Mesenchymal stem cell (in vitro differentiated cells and primary cell): ENCODE measurements at regions not wholly inside any gene's neighbourhood (a gene's known extent, or its start where the extent isn't known, plus 50 kb on each side); places are given as distances from the start of the nearest gene placed in this dataset.

ENCODE experiments used
- DNase-seq: peaks from one replicate; pipeline ENCODE4 v3.0.0-alpha.2; 2013
- H2AFZ ChIP-seq: one replicate; pipeline ENCODE4 v1.6.1; 2013; ENCODE audit warnings: low read depth, mild to moderate bottlenecking, control low read depth, inconsistent platforms, low read length, moderate library complexity
- H2AK5ac ChIP-seq: 2 replicates; pipeline ENCODE4 v1.6.1; 2013; ENCODE audit warnings: low read length, moderate library complexity, mild to moderate bottlenecking, inconsistent platforms; ENCODE audit not compliant: severe bottlenecking
- H2BK120ac ChIP-seq: one replicate; pipeline ENCODE4 v1.6.1; 2013; ENCODE audit warnings: low read depth, mild to moderate bottlenecking, inconsistent platforms, low read length, moderate library complexity
- H2BK12ac ChIP-seq, 2 experiments: one replicate each; pipeline ENCODE4 v1.6.1; 2013; ENCODE audit warnings: inconsistent platforms in 2 of 2, low read length in 2 of 2, mild to moderate bottlenecking in 2 of 2, moderate library complexity in 2 of 2, control low read depth in 1 of 2
- H2BK15ac ChIP-seq: one replicate; pipeline ENCODE4 v1.6.1; 2013; ENCODE audit warnings: mild to moderate bottlenecking, low read depth, inconsistent platforms; ENCODE audit not compliant: poor library complexity, severe bottlenecking
- H2BK5ac ChIP-seq: 2 replicates; pipeline ENCODE4 v1.6.1; 2013; ENCODE audit warnings: low read depth, mild to moderate bottlenecking, low read length, control low read depth, inconsistent platforms; ENCODE audit not compliant: poor library complexity, severe bottlenecking
- H3K14ac ChIP-seq, 2 experiments: one replicate each; pipeline ENCODE4 v1.6.1; 2013; ENCODE audit warnings: inconsistent platforms in 2 of 2, low read length in 2 of 2, control low read depth in 1 of 2, mild to moderate bottlenecking in 1 of 2, moderate library complexity in 1 of 2
- H3K18ac ChIP-seq, 2 experiments: one replicate each; pipeline ENCODE4 v1.6.1; 2013; ENCODE audit warnings: inconsistent platforms in 2 of 2, low read length in 2 of 2, control low read depth in 1 of 2, low read depth in 1 of 2, mild to moderate bottlenecking in 1 of 2
- H3K23ac ChIP-seq, 2 experiments: one replicate each; pipeline ENCODE4 v1.6.1; 2013; ENCODE audit warnings: inconsistent platforms in 2 of 2, low read length in 2 of 2, mild to moderate bottlenecking in 2 of 2, moderate library complexity in 2 of 2, control low read depth in 1 of 2
- H3K27ac ChIP-seq: 2 replicates; pipeline ENCODE4 v1.5.1; 2013; ENCODE audit warnings: mild to moderate bottlenecking, moderate library complexity, low read length, control low read depth, inconsistent platforms; ENCODE audit not compliant: poor library complexity, severe bottlenecking
- H3K27me3 ChIP-seq, 2 experiments: 2 replicates each; pipeline versions ENCODE4 v1.6.1 to v1.7.0; 2013; ENCODE audit warnings: low read length in 2 of 2, mild to moderate bottlenecking in 2 of 2, moderate library complexity in 2 of 2, control low read depth in 1 of 2, inconsistent platforms in 1 of 2; ENCODE audit not compliant: control insufficient read depth in 1 of 2, insufficient read depth in 1 of 2
- H3K36me3 ChIP-seq, 2 experiments: 2 replicates each; pipeline versions ENCODE4 v1.6.1 to v1.7.0; 2013; ENCODE audit warnings: low read length in 2 of 2, control low read depth in 1 of 2, inconsistent platforms in 1 of 2, low read depth in 1 of 2, mild to moderate bottlenecking in 1 of 2; ENCODE audit not compliant: insufficient read depth in 2 of 2, control insufficient read depth in 1 of 2
- H3K4ac ChIP-seq, 2 experiments: one replicate each; pipeline ENCODE4 v1.6.1; 2013; ENCODE audit warnings: inconsistent platforms in 2 of 2, low read length in 2 of 2, mild to moderate bottlenecking in 2 of 2, moderate library complexity in 2 of 2, control low read depth in 1 of 2, low read depth in 1 of 2
- H3K4me1 ChIP-seq: 2 replicates; pipeline ENCODE4 v1.6.1; 2013; ENCODE audit warnings: low read depth, low read length, control low read depth; ENCODE audit not compliant: control insufficient read depth, insufficient read depth
- H3K4me2 ChIP-seq: 2 replicates; pipeline ENCODE4 v1.6.1; 2013; ENCODE audit warnings: low read length, mild to moderate bottlenecking, inconsistent platforms; ENCODE audit not compliant: poor library complexity, severe bottlenecking
- H3K4me3 ChIP-seq, 2 experiments: 2 replicates each; pipeline versions ENCODE4 v1.5.1 to v1.7.0; 2013; ENCODE audit warnings: low read length in 2 of 2, mild to moderate bottlenecking in 2 of 2, control low read depth in 1 of 2, low read depth in 1 of 2; ENCODE audit not compliant: insufficient read depth in 1 of 2
- H3K79me1 ChIP-seq: replicated peaks from 2 replicates; pipeline ENCODE4 v1.6.1; 2013; ENCODE audit warnings: mild to moderate bottlenecking, control low read depth, low read length, inconsistent platforms; ENCODE audit not compliant: poor library complexity, severe bottlenecking
- H3K9ac ChIP-seq: 2 replicates; pipeline ENCODE4 v1.7.0; 2013; ENCODE audit warnings: mild to moderate bottlenecking, low read length, moderate library complexity
- H3K9me3 ChIP-seq: 2 replicates; pipeline ENCODE4 v1.7.0; 2013; ENCODE audit warnings: mild to moderate bottlenecking, low read length; ENCODE audit not compliant: control insufficient read depth
- H4K8ac ChIP-seq: one replicate; pipeline ENCODE4 v1.6.1; 2013; ENCODE audit warnings: inconsistent platforms, mild to moderate bottlenecking, low read length, moderate library complexity
- H4K91ac ChIP-seq: one replicate; pipeline ENCODE4 v1.6.1; 2013; ENCODE audit warnings: mild to moderate bottlenecking, low read length, inconsistent platforms
- WGBS: methylation state at CpG from one replicate; pipeline ENCODE4 v1.1.7; 2013; ENCODE audit warnings: mixed read lengths; 5-methylcytosine and 5-hydroxymethylcytosine counted together

DNA sequence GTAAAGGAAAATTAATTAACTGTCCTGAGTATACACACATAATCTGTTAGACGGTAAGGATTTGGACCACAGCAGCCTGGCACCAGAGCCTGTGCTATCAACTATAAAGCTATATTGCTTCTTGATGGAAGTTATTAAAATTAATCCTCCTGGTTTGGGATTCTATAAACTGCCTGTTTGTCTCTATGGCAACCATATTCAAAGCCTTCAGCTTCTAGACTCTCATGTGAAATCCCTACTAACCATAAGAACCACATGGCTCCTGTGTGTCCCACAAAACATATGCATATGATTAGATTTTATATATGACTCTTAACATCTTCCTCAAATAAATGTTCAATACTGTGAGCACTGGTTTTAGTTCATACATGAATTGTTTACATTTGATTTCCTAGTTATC lies 380.8 kb downstream of the ANKRD50 start:
- H2BK120ac ChIP-seq: no peak overlapping the region
- H3K36me3 ChIP-seq: no peaks in the 10 kb centered on the region
- H3K27me3 ChIP-seq: no peaks in the 10 kb centered on the region
- H2BK15ac ChIP-seq: no peak overlapping the region
- H2AFZ ChIP-seq: no peak overlapping the region
- H2BK12ac ChIP-seq: no peak overlapping the region
- no peak overlapping the region for H2BK5ac ChIP-seq
- no peak overlapping the region for H3K4me3 ChIP-seq
- no peaks in the 10 kb centered on the region for H3K79me1 ChIP-seq
- DNase-seq: no peak
- H3K4me2 ChIP-seq: no peak overlapping the region
- no peak overlapping the region for H2AK5ac ChIP-seq
- no peak overlapping the region for H3K18ac ChIP-seq
- no peak overlapping the region for H3K27ac ChIP-seq
- no peaks in the 10 kb centered on the region for H3K9me3 ChIP-seq
- H3K14ac ChIP-seq: no peak overlapping the region
- H3K9ac ChIP-seq: no peak overlapping the region
- no peaks in the 10 kb centered on the region for H3K4me1 ChIP-seq
- H4K91ac ChIP-seq: no peak overlapping the region
- WGBS: no CpG with 5 or more reads among the region's 1 CpG
- no peak overlapping the region for H3K4ac ChIP-seq
- H4K8ac ChIP-seq: no peak overlapping the region
- H3K23ac ChIP-seq: no peak overlapping the region

DNA sequence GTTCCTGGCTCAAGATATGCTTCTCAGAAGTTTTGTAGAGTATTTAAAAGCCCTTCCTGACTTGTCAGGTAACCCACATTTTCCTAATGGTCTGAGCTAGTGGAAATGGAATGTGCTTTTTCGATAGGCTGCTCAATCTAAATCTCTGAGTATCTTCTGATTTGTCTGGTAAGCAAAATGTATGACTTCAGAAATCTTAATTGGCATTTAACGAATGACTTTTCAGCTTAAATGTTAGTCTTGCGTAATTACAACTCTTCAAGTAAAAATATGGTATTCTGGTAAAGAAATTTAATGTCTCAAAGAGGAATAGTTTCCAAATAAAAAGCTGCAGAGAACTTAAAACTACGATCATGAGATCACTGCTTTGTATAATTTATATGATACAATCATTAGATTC lies 379.1 kb downstream of the ANKRD50 start:
- H3K9me3 ChIP-seq: no peaks in the 10 kb centered on the region
- no peak overlapping the region for H3K4me3 ChIP-seq
- no peak overlapping the region for H2BK15ac ChIP-seq
- no peak overlapping the region for H2BK12ac ChIP-seq
- H3K4ac ChIP-seq: peak overlapping the region in 1 of 2 experiments; percentile 51
- H3K79me1 ChIP-seq: no peaks in the 10 kb centered on the region
- H3K27ac ChIP-seq: no peak overlapping the region
- no peak overlapping the region for H3K18ac ChIP-seq
- no peak for DNase-seq
- H3K14ac ChIP-seq: no peak overlapping the region
- H3K4me1 ChIP-seq: no peaks in the 10 kb centered on the region
- no peaks in the 10 kb centered on the region for H3K27me3 ChIP-seq
- no peak overlapping the region for H3K4me2 ChIP-seq
- H3K23ac ChIP-seq: no peak overlapping the region
- no peak overlapping the region for H2BK5ac ChIP-seq
- H4K8ac ChIP-seq: no peak overlapping the region
- no peak overlapping the region for H3K9ac ChIP-seq
- no peaks in the 10 kb centered on the region for H3K36me3 ChIP-seq
- H2BK120ac ChIP-seq: no peak overlapping the region
- 73% methylated on average over 2 of the region's 4 CpGs for WGBS
- H4K91ac ChIP-seq: no peak overlapping the region
- H2AFZ ChIP-seq: no peak overlapping the region
- no peak overlapping the region for H2AK5ac ChIP-seq

DNA sequence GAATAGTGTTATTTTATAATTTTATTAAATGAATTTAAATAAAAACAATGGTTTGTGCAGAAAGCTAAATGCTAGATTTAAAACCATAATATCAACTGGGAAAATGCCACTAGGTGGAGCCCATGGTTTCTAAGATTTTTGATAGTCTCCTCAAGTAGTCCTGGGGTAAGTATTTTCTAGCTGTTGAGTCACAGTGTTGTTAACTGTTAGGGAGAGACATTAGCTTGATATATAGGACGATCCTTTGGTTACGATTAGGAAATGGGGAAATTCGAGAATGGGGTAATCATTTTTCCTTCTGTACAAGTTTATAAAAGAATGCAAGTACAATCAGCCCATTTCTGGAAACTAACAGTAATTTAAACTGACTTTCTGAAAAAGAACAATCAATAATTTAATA lies 378.4 kb downstream of the ANKRD50 start:
- no peak overlapping the region for H4K91ac ChIP-seq
- no peaks in the 10 kb centered on the region for H3K9me3 ChIP-seq
- H3K23ac ChIP-seq: no peak overlapping the region
- WGBS: no CpG with 5 or more reads among the region's 3 CpGs
- no peak overlapping the region for H2BK120ac ChIP-seq
- H3K18ac ChIP-seq: no peak overlapping the region
- peak overlapping the region in 1 of 2 experiments; percentile 33 for H3K4me3 ChIP-seq
- no peak overlapping the region for H3K4ac ChIP-seq
- no peak overlapping the region for H3K14ac ChIP-seq
- no peaks in the 10 kb centered on the region for H3K36me3 ChIP-seq
- H2AFZ ChIP-seq: no peak overlapping the region
- no peaks in the 10 kb centered on the region for H3K27me3 ChIP-seq
- H3K9ac ChIP-seq: peak overlapping the region; percentile 68
- no peak overlapping the region for H2AK5ac ChIP-seq
- no peaks in the 10 kb centered on the region for H3K4me1 ChIP-seq
- H3K4me2 ChIP-seq: no peak overlapping the region
- no peak overlapping the region for H3K27ac ChIP-seq
- H4K8ac ChIP-seq: no peak overlapping the region
- H2BK5ac ChIP-seq: no peak overlapping the region
- no peaks in the 10 kb centered on the region for H3K79me1 ChIP-seq
- H2BK15ac ChIP-seq: no peak overlapping the region
- peak; percentile 93 for DNase-seq
- no peak overlapping the region for H2BK12ac ChIP-seq

DNA sequence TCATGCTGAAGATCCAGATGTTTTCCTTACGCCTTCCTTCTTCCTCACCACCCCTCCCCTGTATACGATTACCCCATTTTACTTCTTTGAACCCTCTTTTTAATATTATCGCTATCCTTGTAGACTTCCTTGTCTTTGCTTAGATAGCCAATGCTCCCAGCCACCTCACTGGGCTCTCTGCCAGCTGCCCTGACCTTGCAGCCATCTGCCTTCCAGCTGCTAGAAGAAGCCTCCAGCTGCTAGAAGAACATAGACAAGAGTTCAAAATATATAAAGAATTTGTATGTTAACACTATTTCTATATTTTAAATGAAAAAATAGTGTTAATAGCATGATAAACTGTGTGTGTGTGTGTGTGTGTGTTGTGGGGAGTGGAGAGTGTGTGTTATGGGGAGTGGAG lies 374.7 kb downstream of the ANKRD50 start:
- Histone ChIP-seq H3K36me3 (no peaks in the 10 kb centered on the region), H3K9me3 (no peaks in the 10 kb centered on the region), H3K79me1 (no peaks in the 10 kb centered on the region), H3K18ac (no peak overlapping the region), H3K27me3 (no peaks in the 10 kb centered on the region), H3K4me2 (no peak overlapping the region), H2AK5ac (no peak overlapping the region), H2AFZ (no peak overlapping the region), H4K8ac (no peak overlapping the region), H2BK15ac (no peak overlapping the region), H3K4me3 (no peak overlapping the region), H3K4ac (no peak overlapping the region), H2BK120ac (no peak overlapping the region), H2BK5ac (no peak overlapping the region), H3K4me1 (no peaks in the 10 kb centered on the region), H3K14ac (no peak overlapping the region), H4K91ac (no peak overlapping the region), H2BK12ac (no peak overlapping the region), H3K9ac (no peak overlapping the region), H3K23ac (no peak overlapping the region), H3K27ac (no peak overlapping the region)
- 81% methylated on average over 3 of the region's 3 CpGs for WGBS
- DNase-seq: peak; percentile 47
